ENCODE measurements at regions not wholly inside any gene's neighbourhood (a gene's known extent, or its start where the extent isn't known, plus 50 kb on each side); places are given as distances from the start of the nearest gene placed in this dataset.

DNA sequence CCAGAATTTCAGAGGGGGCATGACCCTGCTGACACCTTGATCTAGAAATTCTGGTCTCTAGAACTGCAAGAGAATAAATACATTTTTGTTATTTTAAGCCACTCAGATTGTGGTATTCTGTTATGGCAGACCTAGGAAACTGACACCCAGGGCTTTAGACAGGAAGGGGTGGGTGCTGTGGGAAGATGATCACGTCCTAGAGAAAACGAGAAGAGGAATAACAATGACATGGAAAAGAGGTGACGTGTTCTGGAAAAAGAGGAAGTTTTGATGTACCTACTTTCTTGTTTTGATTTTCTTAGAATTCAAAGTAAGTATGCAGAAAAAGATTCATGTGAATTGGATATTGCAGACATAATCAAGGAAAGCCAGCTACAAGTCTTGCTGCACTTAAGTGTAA is 232.9 kb upstream of the RUNX1 start:
- peaks cover 47% of the 10 kb centered on the region for H3K4me1 Mint-ChIP-seq (ENCODE audit: low read depth)
- H3K4me3 Mint-ChIP-seq (ENCODE audit: unreplicated experiment) = no peak overlapping the region
- no peak for DNase-seq (ENCODE audit: low spot score)
- H3K27me3 Mint-ChIP-seq (ENCODE audit: low read depth) = no peaks in the 10 kb centered on the region
- TF ChIP-seq, protein P1, sequence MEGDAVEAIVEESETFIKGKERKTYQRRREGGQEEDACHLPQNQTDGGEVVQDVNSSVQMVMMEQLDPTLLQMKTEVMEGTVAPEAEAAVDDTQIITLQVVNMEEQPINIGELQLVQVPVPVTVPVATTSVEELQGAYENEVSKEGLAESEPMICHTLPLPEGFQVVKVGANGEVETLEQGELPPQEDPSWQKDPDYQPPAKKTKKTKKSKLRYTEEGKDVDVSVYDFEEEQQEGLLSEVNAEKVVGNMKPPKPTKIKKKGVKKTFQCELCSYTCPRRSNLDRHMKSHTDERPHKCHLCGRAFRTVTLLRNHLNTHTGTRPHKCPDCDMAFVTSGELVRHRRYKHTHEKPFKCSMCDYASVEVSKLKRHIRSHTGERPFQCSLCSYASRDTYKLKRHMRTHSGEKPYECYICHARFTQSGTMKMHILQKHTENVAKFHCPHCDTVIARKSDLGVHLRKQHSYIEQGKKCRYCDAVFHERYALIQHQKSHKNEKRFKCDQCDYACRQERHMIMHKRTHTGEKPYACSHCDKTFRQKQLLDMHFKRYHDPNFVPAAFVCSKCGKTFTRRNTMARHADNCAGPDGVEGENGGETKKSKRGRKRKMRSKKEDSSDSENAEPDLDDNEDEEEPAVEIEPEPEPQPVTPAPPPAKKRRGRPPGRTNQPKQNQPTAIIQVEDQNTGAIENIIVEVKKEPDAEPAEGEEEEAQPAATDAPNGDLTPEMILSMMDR (IDR thresholded peaks at IDR 0.05) = no peak
- H3K36me3 Mint-ChIP-seq (ENCODE audit: low read depth) = peaks cover 2% of the 10 kb centered on the region
- peak overlapping the region; percentile 33 for H3K27ac Mint-ChIP-seq (ENCODE audit: unreplicated experiment)
- peaks cover 11% of the 10 kb centered on the region for H3K9me3 Mint-ChIP-seq (ENCODE audit: low read depth)

DNA sequence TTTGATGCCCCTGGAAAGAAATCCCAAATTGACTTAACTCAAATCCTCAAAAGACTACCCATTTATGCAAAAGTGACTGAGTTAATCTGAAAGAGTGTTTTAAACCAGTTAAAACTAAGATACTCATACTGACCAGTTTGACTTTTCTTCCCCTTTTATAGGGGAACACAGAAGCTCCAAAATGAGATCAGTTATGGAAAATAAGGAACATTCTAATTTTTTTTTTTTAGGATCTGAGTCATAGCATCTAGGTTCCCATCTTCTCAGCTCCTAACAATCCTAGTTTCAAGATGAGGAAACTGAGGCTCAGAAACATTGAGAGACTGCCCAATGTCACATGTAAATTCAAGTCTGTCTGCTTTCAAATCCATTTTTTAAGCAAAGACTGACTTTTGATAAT is 231.1 kb upstream of the RUNX1 start:
- TF ChIP-seq, protein P1 (IDR thresholded peaks at IDR 0.05) = no peak
- Mint-ChIP-seq H3K9me3 (ENCODE audit: low read depth) (peaks cover 11% of the 10 kb centered on the region), H3K27me3 (ENCODE audit: low read depth) (no peaks in the 10 kb centered on the region), H3K36me3 (ENCODE audit: low read depth) (peaks cover 2% of the 10 kb centered on the region), H3K4me1 (ENCODE audit: low read depth) (peaks cover 53% of the 10 kb centered on the region), H3K27ac (ENCODE audit: unreplicated experiment) (no peak overlapping the region), H3K4me3 (ENCODE audit: unreplicated experiment) (no peak overlapping the region)
- DNase-seq (ENCODE audit: low spot score) = no peak

DNA sequence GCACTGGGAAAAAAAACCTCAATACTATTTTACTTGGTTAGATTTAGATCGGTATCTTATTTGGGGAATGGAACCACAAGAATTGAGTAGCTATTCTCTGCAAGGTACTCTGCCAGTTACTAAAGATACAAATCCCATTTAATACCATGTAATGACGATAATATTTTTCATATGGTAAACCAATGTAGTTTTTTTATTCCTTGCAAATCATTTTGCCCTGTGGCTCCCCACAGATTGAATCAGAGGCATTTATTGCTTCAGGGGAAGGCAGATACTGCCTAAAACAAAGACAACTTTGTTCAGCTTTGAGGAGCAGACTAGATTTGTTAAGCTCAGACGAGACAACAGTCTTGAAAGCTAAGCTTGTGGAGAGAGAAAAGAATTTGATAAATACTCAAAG is 226.7 kb upstream of the RUNX1 start:
- Mint-ChIP-seq H3K4me1 (ENCODE audit: low read depth) (peaks cover 33% of the 10 kb centered on the region), H3K27me3 (ENCODE audit: low read depth) (no peaks in the 10 kb centered on the region), H3K27ac (ENCODE audit: unreplicated experiment) (peak overlapping the region; percentile 27), H3K4me3 (ENCODE audit: unreplicated experiment) (no peak overlapping the region), H3K9me3 (ENCODE audit: low read depth) (peaks cover 11% of the 10 kb centered on the region), H3K36me3 (ENCODE audit: low read depth) (peaks cover 2% of the 10 kb centered on the region)
- TF ChIP-seq, protein P1 (IDR thresholded peaks at IDR 0.05) = no peak
- DNase-seq (ENCODE audit: low spot score) = no peak

DNA sequence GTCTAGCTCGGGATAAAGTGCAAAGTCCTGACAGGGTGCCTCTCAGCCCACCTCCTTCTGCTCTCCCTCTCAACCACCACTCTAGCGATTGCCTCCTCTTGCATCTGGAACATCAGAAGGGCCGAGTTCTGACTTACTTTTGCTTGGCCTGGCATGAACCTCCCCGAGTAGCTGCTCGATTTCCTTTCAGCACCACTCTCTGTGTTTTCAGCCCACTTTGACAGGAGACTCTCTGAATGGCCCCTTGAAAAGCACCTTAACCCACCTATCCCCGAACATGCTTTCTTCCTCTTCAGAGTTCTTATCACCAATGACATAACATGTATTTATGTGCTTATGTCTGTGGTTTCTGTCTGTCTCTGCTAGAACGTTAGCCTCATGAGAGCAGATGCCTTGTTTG is 225.8 kb upstream of the RUNX1 start:
- Mint-ChIP-seq H3K27ac (ENCODE audit: unreplicated experiment) (no peak overlapping the region), H3K27me3 (ENCODE audit: low read depth) (no peaks in the 10 kb centered on the region), H3K9me3 (ENCODE audit: low read depth) (peaks cover 13% of the 10 kb centered on the region), H3K4me1 (ENCODE audit: low read depth) (peaks cover 33% of the 10 kb centered on the region), H3K36me3 (ENCODE audit: low read depth) (peaks cover 2% of the 10 kb centered on the region), H3K4me3 (ENCODE audit: unreplicated experiment) (no peak overlapping the region)
- TF ChIP-seq, protein P1 (IDR thresholded peaks at IDR 0.05) = no peak
- DNase-seq (ENCODE audit: low spot score) = no peak

DNA sequence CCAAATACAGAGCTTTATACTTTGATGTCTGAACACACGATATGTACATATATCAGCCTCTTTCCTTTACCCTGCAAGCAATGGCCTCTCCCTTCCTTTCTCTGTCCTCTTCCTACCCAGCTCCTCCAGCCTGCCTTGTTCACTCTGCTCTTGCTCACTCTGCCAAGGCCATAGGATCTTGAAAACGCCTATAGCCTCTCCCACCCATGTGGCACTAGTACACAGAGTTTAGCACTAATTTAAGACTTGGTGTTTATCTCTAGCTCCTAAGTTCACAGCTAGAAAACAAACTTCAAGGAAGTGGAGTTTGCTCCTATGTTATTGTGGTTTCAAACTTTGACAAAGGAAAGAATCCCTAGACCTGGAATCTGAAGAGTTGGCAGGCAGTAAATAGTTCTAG is 225.0 kb upstream of the RUNX1 start:
- Mint-ChIP-seq H3K9me3 (ENCODE audit: low read depth) (peaks cover 10% of the 10 kb centered on the region), H3K36me3 (ENCODE audit: low read depth) (no peaks in the 10 kb centered on the region), H3K4me1 (ENCODE audit: low read depth) (peaks cover 30% of the 10 kb centered on the region), H3K27ac (ENCODE audit: unreplicated experiment) (no peak overlapping the region), H3K4me3 (ENCODE audit: unreplicated experiment) (no peak overlapping the region), H3K27me3 (ENCODE audit: low read depth) (no peaks in the 10 kb centered on the region)
- TF ChIP-seq, protein P1 (IDR thresholded peaks at IDR 0.05) = no peak
- DNase-seq (ENCODE audit: low spot score) = no peak
